GM12891 (cell line): ENCODE measurements at regions not wholly inside any gene's neighbourhood (a gene's known extent, or its start where the extent isn't known, plus 50 kb on each side); places are given as distances from the start of the nearest gene placed in this dataset.

Experiments used
- PAX5 ChIP-seq: IDR thresholded peaks from 2 replicates; pipeline ENCODE4 v1.6.1; 2011; ENCODE audit warnings: low read length, moderate library complexity, mild to moderate bottlenecking; ENCODE audit not compliant: insufficient read depth, severe bottlenecking
- POLR2A ChIP-seq: IDR thresholded peaks from 2 replicates; pipeline ENCODE4 v1.6.1; 2011; ENCODE audit warnings: low read depth, low read length, control low read depth
- POLR2AphosphoS5 ChIP-seq: IDR thresholded peaks from 2 replicates; pipeline ENCODE4 v1.6.1; 2011; ENCODE audit warnings: low read depth, low read length, control low read depth
- POU2F2 ChIP-seq: IDR thresholded peaks from 2 replicates; pipeline ENCODE4 v1.6.1; 2011; ENCODE audit warnings: low read depth, mild to moderate bottlenecking, control low read depth, low read length, moderate library complexity
- SPI1 ChIP-seq: IDR thresholded peaks from 2 replicates; pipeline ENCODE4 v1.6.1; 2011; ENCODE audit warnings: low read depth, low read length, control low read depth
- TAF1 ChIP-seq: IDR thresholded peaks from 2 replicates; pipeline ENCODE4 v1.6.1; 2011; ENCODE audit warnings: low read depth, low read length, control low read depth

DNA sequence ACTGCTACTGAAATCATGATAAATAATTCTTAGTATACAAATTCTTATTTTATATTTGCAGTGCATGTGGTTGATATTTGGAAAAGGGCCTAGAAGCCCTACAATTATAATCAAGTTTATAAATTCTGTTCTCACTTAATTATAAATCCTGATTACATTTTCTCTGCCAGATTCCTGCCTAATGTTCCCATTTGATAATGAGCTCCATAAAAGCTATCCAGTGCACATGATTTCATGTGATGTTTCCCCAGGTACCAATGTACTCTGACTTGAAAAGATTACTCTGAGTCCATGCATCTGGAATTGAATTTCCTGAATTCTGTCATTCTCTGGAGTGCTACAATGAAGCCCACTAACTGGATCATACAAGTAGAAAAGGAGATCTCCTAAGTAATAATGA, 292.2 kb downstream of the FRK start:
- TF ChIP-seq POLR2A, result no peak
- TF ChIP-seq POLR2AphosphoS5, result no peak
- no peak for TF ChIP-seq TAF1
- no peak for TF ChIP-seq PAX5
- no peak for TF ChIP-seq POU2F2
- TF ChIP-seq SPI1, result no peak
